NOMO-1 (cell line): ENCODE measurements at regions not wholly inside any gene's neighbourhood (a gene's known extent, or its start where the extent isn't known, plus 50 kb on each side); places are given as distances from the start of the nearest gene placed in this dataset.
"Not testable (repeated sequence)": the region's sequence is repeated elsewhere in the genome, so short reads cannot be mapped to it uniquely, and the experiment has no call there.

Experiments used
- DNase-seq, 2 experiments: peaks; one replicate each; lab custom pipeline; 2025; ENCODE audit not compliant: unreplicated experiment in 2 of 2; lab: John Stamatoyannopoulos, UW

DNA sequence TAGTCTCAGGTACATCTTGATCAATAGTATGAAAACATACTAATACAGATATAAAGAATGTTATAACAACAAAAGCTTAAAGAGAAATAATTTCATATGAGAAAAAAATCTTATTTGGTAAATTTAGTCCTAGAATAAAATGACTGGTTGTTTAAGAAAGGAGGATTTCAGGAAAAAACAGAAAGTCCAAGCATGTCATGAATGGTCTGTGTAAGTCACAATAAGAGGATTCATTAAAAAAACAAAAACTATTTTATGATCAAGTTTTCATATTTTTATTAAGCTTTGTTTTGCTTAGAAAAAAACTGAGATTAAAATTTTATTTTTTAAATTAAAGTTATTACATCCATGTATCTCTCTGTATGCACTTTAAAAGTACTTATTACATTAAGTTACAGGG is 353.9 kb upstream of the SPHKAP start:
- no peak for DNase-seq

DNA sequence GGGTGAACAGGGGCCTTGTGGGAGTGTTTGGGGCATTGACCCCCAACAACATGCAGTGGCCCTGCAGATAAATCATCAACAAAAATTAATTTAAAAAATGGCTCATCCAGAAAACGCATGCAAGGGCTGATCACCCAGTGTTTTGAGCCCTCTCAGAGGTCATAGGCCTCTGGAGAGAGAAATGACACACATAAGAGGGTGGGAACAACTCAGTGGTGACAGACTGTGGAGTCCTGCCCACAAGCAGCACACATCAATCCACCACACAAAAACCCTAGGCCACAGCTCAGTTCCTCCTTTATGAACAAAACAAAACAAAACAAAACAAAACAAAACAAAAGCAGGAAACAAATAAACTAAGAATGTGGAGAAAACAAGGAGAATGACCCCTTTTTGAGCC is 351.7 kb upstream of the SPHKAP start:
- no peak for DNase-seq

GRCh38 chr2:228532233-228532632 is 350.7 kb upstream of the SPHKAP start:
- DNase-seq, result no peak

- DNase-seq, result no peak
These were observed 345.9 kb upstream of the SPHKAP start for GRCh38 chr2:228527197-228527881.

DNA sequence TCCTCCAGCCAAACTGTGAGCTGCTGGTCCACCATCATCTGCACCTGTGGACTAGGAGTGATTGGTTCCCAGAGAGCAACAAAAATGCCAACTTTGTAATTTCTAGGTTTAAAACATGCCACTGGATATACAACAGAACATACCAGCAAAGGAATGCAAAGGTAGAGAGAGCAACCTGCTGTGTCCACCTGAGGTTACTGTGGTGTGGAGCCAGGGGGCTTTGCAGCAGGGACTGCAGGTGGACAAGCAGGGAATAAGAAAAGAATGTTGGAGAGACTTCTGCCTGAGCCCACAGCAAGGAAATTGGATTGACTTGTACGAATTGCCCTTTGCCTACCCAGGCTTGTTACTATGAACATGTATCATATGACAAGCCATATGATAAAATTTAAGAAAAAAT is 345.2 kb upstream of the SPHKAP start:
- DNase-seq, result no peak

- no peak for DNase-seq
These were observed 341.5 kb upstream of the SPHKAP start for GRCh38 chr2:228522977-228523376.

DNA sequence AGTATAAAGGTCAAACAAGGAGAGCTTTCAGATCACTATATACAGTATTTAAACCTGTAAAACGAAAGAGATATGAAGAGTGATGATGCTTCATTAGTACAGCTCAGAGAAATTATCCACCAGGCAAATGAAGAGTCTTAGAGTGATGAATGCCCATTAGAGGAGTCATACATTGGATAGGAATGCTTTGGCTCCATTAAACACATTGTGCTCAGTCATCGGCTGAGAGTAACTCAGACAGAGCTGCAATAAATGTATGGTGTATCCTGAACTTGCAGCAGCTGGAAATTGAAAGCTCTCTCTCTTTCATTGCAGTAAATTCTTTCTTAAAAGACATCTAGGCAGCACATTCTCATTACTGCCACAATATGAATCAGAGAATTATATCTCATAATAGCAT is 340.8 kb upstream of the SPHKAP start:
- DNase-seq, result no peak

DNA sequence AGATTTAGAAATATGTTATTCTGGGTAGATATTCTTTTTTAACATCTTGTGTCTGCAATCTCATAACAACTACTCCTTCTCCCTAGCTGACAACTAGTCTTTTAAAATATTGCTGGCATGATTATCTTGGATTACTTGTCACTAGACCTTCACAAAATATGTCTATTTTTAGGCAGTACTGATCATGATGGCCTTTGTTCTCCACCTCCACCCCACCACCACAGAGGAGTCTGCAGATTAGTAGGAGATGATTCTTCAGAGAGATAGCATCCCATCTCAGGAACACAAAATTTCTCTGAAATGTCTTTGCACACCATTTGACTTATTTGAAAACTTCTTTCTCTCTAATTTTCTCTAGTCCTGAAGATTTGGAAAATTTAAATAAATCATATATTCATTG is 338.1 kb upstream of the SPHKAP start:
- no peak for DNase-seq

- no peak for DNase-seq
These were observed 334.5 kb upstream of the SPHKAP start for GRCh38 chr2:228516019-228516418.

- DNase-seq, result not testable (repeated sequence)
These were observed 332.0 kb upstream of the SPHKAP start for GRCh38 chr2:228513480-228513879.

DNA sequence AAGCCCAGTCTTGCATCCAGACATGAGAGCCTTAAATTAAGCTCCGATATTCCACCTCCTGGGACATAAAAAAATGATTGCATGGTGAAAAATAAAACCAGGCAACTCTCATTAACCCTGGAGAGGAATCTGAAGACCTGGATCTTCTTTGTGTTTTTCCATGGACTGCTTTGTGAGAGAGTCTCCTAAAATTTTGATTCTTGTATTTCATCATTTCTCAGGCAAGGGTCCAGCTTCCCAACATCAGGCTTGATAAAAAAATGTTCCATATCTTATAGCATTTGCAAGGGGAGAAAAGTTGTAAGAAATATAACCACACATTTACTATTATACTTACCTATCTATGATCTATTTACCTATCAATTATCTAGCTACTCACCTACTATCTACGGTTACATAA is 327.5 kb upstream of the SPHKAP start:
- DNase-seq, result no peak

GRCh38 chr2:228507870-228508269 is 326.4 kb upstream of the SPHKAP start:
- DNase-seq, result no peak

GRCh38 chr2:228507231-228507824 is 325.8 kb upstream of the SPHKAP start:
- DNase-seq, result no peak

DNA sequence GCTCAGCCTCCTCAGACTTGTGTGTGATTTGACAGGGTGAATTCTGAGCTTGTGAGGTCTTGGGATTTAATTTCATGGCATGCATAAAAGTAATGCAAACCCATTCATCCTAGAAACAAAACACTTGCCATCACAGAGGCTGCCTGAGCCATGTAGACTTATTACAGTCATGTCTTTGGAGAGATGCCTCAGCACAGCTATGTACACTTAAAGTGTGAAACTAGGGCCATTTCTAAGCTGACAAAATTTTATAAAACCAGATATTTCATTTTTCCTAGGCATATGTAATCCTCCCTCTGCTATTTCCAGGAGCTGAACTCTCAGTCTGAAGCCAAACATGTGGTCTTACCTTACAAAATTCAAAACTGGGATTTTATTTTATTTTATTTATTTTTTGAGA is 322.2 kb upstream of the SPHKAP start:
- DNase-seq, result no peak

GRCh38 chr2:228493852-228494251 is 312.4 kb upstream of the SPHKAP start:
- no peak for DNase-seq

DNA sequence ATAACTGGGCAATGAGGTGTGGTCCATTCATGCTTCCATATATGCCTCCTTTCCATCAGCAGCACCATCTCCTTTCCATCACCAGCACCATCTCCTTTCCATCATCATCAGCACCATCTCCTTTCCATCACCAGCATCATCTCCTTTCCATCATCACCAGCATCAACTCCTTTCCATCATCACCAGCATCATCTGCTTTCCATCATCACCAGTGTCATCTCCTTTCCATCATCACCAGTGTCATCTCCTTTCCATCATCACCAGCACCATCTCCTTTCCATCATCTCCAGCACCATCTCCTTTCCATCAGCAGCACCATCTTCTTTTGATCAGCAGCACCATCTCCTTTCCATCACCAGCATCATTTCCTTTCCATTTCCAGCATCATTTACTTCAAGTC is 297.5 kb upstream of the SPHKAP start:
- DNase-seq, result no peak

- no peak for DNase-seq
These were observed 293.0 kb upstream of the SPHKAP start for GRCh38 chr2:228474466-228474865.

DNA sequence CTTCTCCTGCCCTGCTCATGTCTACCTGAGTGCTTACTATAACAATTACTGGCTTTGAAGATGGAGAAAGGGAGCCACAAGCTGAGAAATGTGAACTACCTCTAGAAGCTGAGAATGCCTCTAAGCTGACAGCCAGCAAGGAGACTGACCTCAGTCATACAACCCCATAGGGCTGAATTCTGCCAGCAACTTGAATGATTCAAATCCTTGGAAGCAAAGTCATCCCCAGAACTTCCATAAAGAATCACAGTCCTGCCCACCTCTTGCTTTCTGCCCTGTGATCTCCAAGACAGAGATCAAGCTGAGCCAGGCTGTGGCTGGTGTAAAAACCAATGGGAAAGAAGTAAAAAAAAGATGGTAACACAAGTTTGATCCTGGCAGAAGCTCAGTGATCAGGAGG is 288.2 kb upstream of the SPHKAP start:
- no peak for DNase-seq

DNA sequence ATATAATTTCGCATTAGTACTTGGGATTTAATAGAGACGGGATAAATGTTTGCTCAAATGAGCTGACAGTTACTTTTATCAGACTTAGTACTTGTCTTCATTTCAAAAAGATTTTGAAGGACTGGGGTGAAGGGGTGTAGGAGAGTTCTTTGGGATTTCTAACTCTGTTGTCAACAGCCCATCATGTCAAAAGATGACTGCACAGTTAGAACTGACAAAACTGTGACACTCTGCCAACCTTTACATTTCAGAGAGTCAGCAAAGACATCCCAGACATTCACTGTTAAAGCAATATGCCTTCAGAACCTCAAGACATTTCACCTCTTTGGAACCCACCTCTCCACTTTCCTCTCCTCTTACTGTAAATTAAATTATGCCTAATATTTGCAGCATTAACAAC is 285.4 kb upstream of the SPHKAP start:
- DNase-seq, result no peak

- no peak for DNase-seq
These were observed 283.9 kb upstream of the SPHKAP start for GRCh38 chr2:228465408-228465807.

DNA sequence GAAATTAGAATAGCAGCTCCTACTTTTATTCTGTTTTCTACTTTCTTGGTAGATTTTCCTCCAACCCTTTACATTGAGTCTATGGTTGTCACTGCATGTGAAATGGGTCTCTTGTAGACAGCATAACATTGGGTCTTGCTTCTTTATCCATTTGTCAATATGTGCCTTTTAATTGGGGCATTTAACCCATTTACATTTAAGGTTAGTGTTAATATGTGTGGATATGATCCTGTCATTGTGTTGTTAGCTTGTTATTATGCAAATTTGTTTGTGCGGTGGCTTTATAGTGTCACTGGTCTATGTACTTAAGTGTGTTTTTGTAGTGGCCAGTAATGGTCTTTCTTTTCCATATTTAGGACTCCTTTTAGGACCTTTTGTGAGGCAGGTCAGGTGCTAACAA is 276.9 kb upstream of the SPHKAP start:
- DNase-seq, result no peak

GRCh38 chr2:228447266-228447915 is 265.9 kb upstream of the SPHKAP start:
- DNase-seq, result no peak
